GM19397 (cell line): ENCODE measurements at regions not wholly inside any gene's neighbourhood (a gene's known extent, or its start where the extent isn't known, plus 50 kb on each side); places are given as distances from the start of the nearest gene placed in this dataset.

Source experiments
- ATAC-seq: cut with Tn5 transposase; IDR thresholded peaks from one replicate; pipeline ENCODE4 v1.9.1; 2021; ENCODE audit warnings: mild to moderate bottlenecking, moderate library complexity; ENCODE audit not compliant: unreplicated experiment

GRCh38 chr2:221640686-221641085 lies 68.6 kb upstream of the EPHA4 start:
- no peak for ATAC-seq

GRCh38 chr2:221637851-221638250 lies 65.7 kb upstream of the EPHA4 start:
- no peak for ATAC-seq

- ATAC-seq: no peak
Measured at GRCh38 chr2:221635949-221636348, 63.8 kb upstream of the EPHA4 start.

- no peak for ATAC-seq
Measured at GRCh38 chr2:221629468-221629867, 57.4 kb upstream of the EPHA4 start.

GRCh38 chr2:221624475-221624874 lies 52.4 kb upstream of the EPHA4 start:
- ATAC-seq: no peak
